ENCODE measurements at regions not wholly inside any gene's neighbourhood (a gene's known extent, or its start where the extent isn't known, plus 50 kb on each side); places are given as distances from the start of the nearest gene placed in this dataset.

DNA sequence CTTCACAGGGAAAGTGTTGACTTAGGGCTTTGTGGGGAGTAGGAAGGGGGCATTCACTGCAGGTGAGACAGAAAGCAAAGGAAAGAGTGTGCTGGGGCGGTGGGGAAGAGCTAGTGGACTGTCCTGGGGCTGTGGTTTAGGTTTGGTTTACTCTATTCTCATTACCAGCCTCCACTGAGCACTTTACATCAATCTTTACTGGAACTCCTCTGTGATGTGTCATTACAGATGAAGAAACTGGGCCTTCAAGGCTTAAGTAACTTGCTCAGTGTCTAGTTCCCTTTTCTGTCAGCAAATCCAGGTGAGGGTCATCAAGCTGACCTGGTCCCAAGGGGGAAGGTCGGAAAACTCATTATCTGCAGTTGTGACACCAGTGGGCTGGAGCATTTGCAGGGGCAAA is 120.2 kb upstream of the PFN2 start:
- no peak overlapping the region for H3K4me3 ChIP-seq (replicated peaks; ENCODE audit: low read depth, low read length)
- TF ChIP-seq, protein P1, sequence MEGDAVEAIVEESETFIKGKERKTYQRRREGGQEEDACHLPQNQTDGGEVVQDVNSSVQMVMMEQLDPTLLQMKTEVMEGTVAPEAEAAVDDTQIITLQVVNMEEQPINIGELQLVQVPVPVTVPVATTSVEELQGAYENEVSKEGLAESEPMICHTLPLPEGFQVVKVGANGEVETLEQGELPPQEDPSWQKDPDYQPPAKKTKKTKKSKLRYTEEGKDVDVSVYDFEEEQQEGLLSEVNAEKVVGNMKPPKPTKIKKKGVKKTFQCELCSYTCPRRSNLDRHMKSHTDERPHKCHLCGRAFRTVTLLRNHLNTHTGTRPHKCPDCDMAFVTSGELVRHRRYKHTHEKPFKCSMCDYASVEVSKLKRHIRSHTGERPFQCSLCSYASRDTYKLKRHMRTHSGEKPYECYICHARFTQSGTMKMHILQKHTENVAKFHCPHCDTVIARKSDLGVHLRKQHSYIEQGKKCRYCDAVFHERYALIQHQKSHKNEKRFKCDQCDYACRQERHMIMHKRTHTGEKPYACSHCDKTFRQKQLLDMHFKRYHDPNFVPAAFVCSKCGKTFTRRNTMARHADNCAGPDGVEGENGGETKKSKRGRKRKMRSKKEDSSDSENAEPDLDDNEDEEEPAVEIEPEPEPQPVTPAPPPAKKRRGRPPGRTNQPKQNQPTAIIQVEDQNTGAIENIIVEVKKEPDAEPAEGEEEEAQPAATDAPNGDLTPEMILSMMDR (IDR thresholded peaks at IDR 0.05; ENCODE audit: low read length, missing control alignments): no peak
- no peak for DNase-seq (ENCODE audit: low read depth)

DNA sequence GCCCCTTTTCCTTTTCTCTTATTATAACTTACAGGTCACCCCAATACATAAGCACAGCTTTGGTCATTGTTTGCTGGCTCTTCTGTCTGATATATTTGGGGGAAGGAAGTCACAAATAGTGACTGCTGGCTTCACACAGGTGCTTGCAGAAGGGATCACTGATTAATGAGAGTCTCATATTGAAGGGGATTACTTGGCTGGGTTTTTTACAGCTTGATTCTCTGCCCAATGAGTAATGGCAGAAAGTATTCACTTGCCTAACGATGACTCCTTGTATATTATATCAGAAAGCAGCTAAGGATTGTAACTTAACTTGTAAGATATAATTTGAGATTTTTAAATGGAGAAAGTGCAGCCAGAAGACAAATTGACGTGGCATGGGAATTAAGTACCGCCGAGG is 119.3 kb upstream of the PFN2 start:
- TF ChIP-seq, protein P1 (IDR thresholded peaks at IDR 0.05; ENCODE audit: low read length, missing control alignments): no peak
- no peak for DNase-seq (ENCODE audit: low read depth)
- no peak overlapping the region for H3K4me3 ChIP-seq (replicated peaks; ENCODE audit: low read depth, low read length)

DNA sequence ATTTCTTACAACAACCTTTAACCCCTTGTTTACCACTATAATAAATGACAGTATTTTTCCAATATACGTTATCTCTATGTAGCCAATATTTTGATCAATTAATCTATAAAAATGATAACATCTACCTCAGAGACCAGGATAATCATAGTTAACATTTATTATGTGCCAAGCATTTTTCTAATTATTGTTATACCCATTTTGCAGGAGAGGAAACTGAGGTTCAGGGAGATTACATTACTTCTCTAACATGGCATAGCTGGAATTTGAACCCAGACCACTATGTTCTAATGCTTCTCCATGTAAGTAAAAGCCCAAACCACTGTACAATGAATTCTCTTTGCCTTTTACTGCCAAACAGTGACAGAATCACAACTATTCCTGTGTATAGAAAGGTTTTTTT is 113.4 kb upstream of the PFN2 start:
- no peak for DNase-seq (ENCODE audit: low read depth)
- H3K4me3 ChIP-seq (replicated peaks; ENCODE audit: low read depth, low read length): no peak overlapping the region
- TF ChIP-seq, protein P1 (IDR thresholded peaks at IDR 0.05; ENCODE audit: low read length, missing control alignments): no peak

DNA sequence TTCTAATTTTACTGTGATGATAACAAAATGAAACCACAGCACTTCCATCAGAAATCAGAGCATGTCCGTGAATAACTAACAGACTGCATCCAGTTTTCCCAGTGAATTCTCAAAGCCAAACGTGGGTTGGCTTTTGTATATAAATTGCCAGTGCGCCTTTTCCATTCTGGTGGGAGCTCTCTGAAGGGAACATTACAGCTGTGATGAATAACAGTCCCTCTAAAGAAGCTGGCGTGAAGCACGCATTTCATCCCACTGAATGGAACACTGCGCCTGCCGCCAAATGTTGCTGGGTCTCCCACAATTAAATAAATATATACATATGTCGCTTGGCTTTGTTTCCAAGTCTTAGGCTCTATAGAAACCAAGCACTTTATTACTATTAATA is 113.0 kb upstream of the PFN2 start:
- peak overlapping the region; percentile 40 for H3K4me3 ChIP-seq (replicated peaks; ENCODE audit: low read depth, low read length)
- TF ChIP-seq, protein P1 (IDR thresholded peaks at IDR 0.05; ENCODE audit: low read length, missing control alignments): no peak
- DNase-seq (ENCODE audit: low read depth): peak; percentile 41

DNA sequence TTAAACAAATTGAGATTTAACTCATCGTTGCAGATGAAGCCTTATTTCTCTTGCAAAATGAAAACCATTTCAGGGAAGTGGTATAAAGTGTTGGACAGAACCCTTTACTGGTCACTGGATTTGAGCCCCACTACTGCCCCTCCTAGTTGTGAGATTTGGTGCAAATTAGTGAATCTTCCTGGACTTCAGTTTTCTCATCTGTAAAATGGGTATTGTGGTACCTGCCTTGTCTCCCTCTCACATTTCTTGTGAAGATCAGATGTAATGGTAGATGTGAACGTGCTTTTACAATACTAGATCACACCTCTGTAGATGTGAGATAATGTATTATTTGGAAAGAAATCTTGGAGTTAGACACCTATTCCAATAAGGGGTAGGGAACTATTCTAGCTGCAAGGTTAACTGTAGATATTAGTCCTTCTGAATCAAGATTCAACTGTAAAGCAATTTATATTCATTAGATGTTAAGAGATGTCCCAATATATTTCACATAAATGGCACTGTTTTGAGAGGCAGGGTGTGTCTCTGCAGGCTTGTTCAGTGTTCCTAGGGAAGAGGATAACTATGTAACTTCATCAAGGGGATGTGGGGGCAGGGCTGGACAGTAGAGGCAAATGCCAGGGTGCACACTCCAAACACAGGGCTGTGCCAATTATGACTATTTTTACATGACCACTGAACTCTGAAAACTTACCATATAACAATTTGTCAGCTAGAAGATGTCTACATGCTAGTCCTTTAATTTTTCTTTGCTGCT is 112.4 kb upstream of the PFN2 start:
- DNase-seq (ENCODE audit: low read depth): no peak
- peak overlapping the region; percentile 40 for H3K4me3 ChIP-seq (replicated peaks; ENCODE audit: low read depth, low read length)
- TF ChIP-seq, protein P1 (IDR thresholded peaks at IDR 0.05; ENCODE audit: low read length, missing control alignments): no peak

DNA sequence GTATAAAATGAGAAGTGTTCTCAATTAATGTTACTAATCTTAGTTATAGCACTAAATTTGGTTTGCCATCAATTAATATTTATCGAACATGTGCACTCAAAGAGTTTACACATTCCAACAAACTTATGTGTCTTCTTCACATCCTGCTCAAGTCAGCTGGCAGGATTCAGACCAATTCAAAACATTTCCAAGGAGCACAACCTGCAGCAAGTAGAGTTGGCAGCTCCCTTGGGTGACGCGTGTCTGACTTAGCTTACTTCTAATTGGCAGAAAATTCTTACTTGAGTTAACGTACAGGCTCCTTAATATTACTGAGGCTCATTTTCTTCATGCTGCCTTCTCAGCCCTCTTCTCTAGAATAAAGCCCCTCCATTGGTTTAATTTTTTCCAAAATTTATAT is 110.4 kb upstream of the PFN2 start:
- peak; percentile 57 for DNase-seq (ENCODE audit: low read depth)
- TF ChIP-seq, protein P1 (IDR thresholded peaks at IDR 0.05; ENCODE audit: low read length, missing control alignments): no peak
- H3K4me3 ChIP-seq (replicated peaks; ENCODE audit: low read depth, low read length): no peak overlapping the region

Measured in fibroblast of pulmonary artery (primary cell).